H1 (cell line): ENCODE measurements at regions not wholly inside any gene's neighbourhood (a gene's known extent, or its start where the extent isn't known, plus 50 kb on each side); places are given as distances from the start of the nearest gene placed in this dataset.

Experiments used
- CHD2 ChIP-seq: IDR thresholded peaks from 2 replicates; pipeline ENCODE4 v1.6.1; 2012; ENCODE audit warnings: low read length, improper control_type of control experiment
- CTCF ChIP-seq, 3 experiments: IDR thresholded peaks; 1 replicate in 2 of 3; 2 replicates in 1 of 3; pipeline versions ENCODE4 v1.5.1 to v1.6.1; 2011; ENCODE audit warnings: low read length in 3 of 3, mild to moderate bottlenecking in 3 of 3, inconsistent platforms in 2 of 3, low read depth in 1 of 3, moderate library complexity in 1 of 3; ENCODE audit not compliant: insufficient read depth in 1 of 3; ENCODE audit errors: control extremely low read depth in 1 of 3
- RAD21 ChIP-seq, 2 experiments: IDR thresholded peaks in 1 of 2; conservative IDR thresholded peaks in 1 of 2; 2 replicates each; pipeline ENCODE4 v1.6.1; 2011; ENCODE audit warnings: low read depth in 2 of 2, low read length in 2 of 2, improper control_type of control experiment in 1 of 2, inconsistent platforms in 1 of 2, mild to moderate bottlenecking in 1 of 2, moderate library complexity in 1 of 2
- RFX5 ChIP-seq: IDR thresholded peaks from 2 replicates; pipeline ENCODE4 v1.6.1; 2011; ENCODE audit warnings: low read depth, low read length, improper control_type of control experiment, borderline replicate concordance
- SIN3A ChIP-seq, 2 experiments: IDR thresholded peaks in 1 of 2; conservative IDR thresholded peaks in 1 of 2; 2 replicates each; pipeline ENCODE4 v1.6.1; 2011 to 2012; ENCODE audit warnings: low read length in 2 of 2, improper control_type of control experiment in 1 of 2, low read depth in 1 of 2, mild to moderate bottlenecking in 1 of 2

- TF ChIP-seq CTCF (IDR thresholded peaks at IDR 0.05; ENCODE audit: control extremely low read depth in 1 of 3, insufficient read depth in 1 of 3, low read depth in 1 of 3, low read length in 3 of 3) = no peak
- TF ChIP-seq RFX5 = no peak
- TF ChIP-seq CHD2 = no peak
- TF ChIP-seq RAD21 (IDR thresholded peaks at IDR 0.05 in 1 of 2, conservative IDR thresholded peaks at IDR 0.05 in 1 of 2; ENCODE audit: low read depth in 2 of 2, low read length in 2 of 2) = no peak
- TF ChIP-seq SIN3A (conservative IDR thresholded peaks at IDR 0.05 in 1 of 2, IDR thresholded peaks at IDR 0.05 in 1 of 2; ENCODE audit: low read depth in 1 of 2, low read length in 2 of 2) = no peak
These were observed 80.8 kb upstream of the IL12A start for GRCh38 chr3:159907828-159908227.
